ENCODE measurements at regions not wholly inside any gene's neighbourhood (a gene's known extent, or its start where the extent isn't known, plus 50 kb on each side); places are given as distances from the start of the nearest gene placed in this dataset.
"Not testable (repeated sequence)": the region's sequence is repeated elsewhere in the genome, so short reads cannot be mapped to it uniquely, and the experiment has no call there.

DNA sequence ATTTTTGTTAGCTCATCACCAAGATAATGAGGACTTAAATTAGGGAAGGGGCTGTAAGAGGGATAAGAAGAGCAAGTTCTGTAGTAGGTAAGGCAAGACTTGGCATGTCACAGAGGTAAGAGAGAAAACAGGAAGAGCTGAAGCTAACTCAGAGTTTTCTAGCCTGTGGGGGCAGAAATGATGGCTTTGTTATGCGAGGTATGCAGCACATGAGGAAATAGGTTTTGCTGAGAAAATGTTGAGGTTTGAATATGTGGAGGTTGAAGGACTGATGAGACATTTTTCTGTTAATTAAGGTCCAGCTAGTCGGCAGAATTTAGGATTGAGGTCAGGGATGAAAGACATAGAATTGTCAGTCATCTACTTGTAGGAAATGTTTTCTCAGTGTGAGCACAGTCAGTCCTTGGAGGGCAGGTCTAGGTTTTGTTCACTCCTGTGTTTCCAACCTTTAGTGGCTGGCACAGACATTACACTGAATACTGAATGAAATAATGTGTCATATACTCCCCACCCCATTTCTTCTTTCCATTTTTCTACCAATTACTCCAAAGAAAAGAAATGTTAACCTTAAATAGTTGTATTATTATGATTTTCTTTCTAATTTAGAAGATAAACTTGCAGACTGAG, 154.0 kb upstream of the AADAT start:
- DNase-seq = no peak

DNA sequence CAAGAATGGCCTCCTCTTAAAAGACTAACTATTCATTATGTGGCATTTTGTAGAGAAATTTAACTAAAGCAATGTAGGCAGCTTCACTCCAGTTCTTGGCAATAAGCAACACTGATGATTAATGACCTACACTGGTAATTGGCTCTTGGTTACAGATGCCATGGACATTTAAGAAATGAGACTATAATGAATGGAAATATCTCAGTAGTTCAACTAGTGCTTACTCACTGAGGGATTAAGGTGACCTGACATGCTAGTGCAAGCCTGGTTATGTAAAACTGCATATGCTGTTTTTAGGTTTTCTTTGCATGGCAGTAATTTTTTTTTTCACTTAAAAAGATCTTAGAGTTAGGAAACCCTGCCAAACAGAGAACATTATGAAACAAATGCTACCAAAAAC, 152.7 kb upstream of the AADAT start:
- DNase-seq = no peak

- DNase-seq = no peak
Measured at GRCh38 chr4:170234800-170235199, 145.0 kb upstream of the AADAT start.

- DNase-seq = no peak
Measured at GRCh38 chr4:170231377-170231776, 141.6 kb upstream of the AADAT start.

DNA sequence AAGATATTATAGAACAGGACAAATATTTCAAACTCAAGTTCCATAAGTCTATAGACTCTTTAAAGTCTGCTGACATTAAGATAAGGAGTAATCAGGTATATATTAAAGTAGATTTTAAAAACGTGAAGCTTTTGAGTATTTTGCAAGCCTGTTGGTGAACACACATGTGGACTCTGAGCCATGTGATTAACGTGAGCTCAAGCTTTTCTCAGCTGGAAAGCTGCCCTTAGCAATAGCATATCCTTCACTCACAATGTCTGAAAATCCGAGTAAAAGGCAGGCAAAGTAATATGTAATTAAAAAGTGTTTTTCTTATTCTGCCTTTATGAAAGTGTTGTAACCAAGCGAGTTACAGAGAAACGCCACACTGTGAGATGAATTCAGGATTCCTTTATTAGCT, 140.5 kb upstream of the AADAT start:
- DNase-seq = no peak

GRCh38 chr4:170229006-170229405, 139.2 kb upstream of the AADAT start:
- no peak for DNase-seq

GRCh38 chr4:170227928-170228327, 138.2 kb upstream of the AADAT start:
- no peak for DNase-seq

DNA sequence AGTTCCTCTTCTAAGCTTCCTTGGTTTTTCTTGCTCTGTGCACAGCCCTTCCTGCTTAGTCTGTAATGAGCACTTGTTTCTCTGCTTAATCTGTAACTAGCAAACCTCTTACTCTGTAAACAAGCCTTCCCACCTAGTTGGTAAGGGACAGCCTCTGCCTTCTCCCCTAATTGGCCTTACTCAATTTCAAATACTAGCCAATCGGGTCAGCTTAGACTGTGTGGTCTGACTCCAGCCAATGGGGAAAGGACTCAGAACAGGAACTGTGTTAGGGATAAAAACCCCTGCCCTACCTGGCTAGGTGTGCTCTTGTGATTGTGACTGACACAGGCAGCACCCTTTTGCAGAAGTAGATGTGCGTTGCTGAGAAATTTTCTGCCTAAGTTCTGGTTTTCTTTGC, 136.5 kb upstream of the AADAT start:
- DNase-seq = no peak

GRCh38 chr4:170214731-170215130, 125.0 kb upstream of the AADAT start:
- DNase-seq = no peak

DNA sequence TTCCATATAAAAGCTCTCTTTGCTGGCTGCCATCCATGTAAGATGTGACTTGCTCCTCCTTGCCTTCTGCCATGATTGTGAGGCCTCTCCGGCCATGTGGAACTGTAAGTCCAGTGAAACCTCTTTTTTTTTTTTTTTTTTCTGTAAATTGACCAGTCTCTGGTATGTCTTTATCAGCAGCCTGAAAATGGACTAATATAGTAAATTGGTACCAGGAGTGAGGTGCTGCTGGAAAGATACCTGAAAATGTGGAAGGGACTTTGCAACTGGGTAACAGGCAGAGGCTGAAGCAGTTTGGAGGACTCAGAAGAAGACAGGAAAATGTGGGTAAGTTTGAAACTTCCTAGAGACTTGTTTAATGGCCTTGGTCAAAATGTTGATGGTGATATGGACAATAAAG, 124.3 kb upstream of the AADAT start:
- no peak for DNase-seq

DNA sequence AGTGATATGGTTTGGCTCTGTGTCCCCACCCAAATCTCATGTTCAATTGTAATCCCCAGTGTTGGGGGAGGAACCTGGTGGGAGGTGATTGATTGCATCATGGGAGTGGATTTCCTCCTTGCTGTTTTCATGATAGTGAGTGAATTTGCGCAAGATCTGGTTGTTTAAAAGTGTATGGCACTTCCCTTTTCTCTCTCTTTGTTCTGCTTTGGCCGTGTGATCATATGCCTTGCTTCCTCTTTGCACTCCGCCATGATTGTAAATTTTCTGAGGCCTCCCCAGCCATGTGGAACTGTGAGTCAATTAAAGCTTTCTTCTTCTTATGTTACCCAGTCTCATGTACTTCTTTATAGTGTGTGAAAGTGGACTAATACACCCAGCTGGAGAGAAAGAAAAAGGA, 113.0 kb upstream of the AADAT start:
- no peak for DNase-seq

DNA sequence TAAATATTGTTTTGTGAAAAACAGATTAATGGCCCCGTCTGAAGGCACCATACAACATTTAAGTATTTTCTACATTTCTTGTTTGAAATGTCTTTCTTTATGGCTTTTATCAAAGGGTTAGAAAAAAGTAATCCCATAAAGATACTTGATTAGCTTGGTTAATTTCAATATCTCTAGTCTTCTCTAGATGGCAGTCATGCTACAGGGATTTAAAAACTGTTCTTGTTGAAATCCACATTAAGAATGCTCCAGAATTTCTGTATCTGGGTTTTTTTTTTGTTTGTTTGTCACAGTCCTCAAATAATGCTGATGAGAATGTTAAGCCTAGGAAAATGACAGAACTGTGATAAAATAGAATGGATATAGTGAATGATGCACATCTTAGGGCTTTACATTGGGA, 109.0 kb upstream of the AADAT start:
- peak; percentile 10 for DNase-seq

- DNase-seq = not testable (repeated sequence)
Measured at GRCh38 chr4:170194794-170195193, 105.0 kb upstream of the AADAT start.

- DNase-seq = no peak
Measured at GRCh38 chr4:170193496-170193895, 103.7 kb upstream of the AADAT start.

GRCh38 chr4:170190265-170190664, 100.5 kb upstream of the AADAT start:
- DNase-seq = no peak

- DNase-seq = no peak
Measured at GRCh38 chr4:170170861-170171260, 81.1 kb upstream of the AADAT start.

- DNase-seq = no peak
Measured at GRCh38 chr4:170169699-170170098, 79.9 kb upstream of the AADAT start.

GRCh38 chr4:170167678-170168077, 77.9 kb upstream of the AADAT start:
- DNase-seq = no peak

- not testable (repeated sequence) for DNase-seq
Measured at GRCh38 chr4:170166193-170166592, 76.4 kb upstream of the AADAT start.

GRCh38 chr4:170162416-170162815, 72.7 kb upstream of the AADAT start:
- DNase-seq = no peak

DNA sequence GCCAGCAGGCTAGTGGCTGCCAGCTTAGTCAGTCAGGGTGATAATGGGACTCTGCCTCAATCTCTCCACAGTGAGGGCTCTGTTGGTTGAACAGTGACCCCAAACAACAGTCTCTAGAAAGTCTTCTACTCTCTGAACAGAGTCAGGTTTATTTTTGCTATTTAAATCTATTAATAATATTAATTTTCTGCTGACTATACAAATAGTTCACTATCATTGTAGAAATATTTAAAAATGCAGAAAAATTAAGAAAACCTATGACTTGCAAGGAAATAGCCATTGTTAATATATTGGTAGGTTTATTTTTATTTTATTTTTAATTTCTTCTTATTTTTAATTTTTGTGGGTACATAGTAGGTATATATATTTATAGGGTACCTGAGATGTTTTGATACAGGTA, 67.9 kb upstream of the AADAT start:
- no peak for DNase-seq

- no peak for DNase-seq
Measured at GRCh38 chr4:170145120-170145519, 55.4 kb upstream of the AADAT start.

DNA sequence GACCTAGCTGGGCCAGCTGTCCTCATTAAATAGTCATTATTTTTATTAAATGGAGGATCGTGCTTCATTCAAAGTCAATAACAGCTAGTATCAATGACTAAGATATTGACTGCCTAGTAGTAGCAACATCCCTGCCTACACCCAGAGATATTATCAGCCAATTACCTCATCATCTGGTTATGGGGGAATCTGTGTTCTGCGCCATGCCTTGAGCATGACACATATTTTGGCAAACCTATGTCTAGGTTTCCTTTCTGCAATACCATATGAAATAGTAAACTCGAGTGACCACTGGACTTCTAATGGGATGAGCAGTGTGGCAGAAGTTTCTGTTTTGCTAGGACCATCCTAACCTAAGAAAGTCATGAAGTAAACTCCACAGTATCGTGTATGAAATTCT, 50.0 kb upstream of the AADAT start:
- DNase-seq = no peak

Measured in COR-L47 (cell line).